BJ (cell line): ENCODE measurements at regions not wholly inside any gene's neighbourhood (a gene's known extent, or its start where the extent isn't known, plus 50 kb on each side); places are given as distances from the start of the nearest gene placed in this dataset.

Experiments
- CTCF ChIA-PET: fragments of 350-600 bp; formaldehyde crosslinking; extraction: SDS; loops from one replicate; lab custom pipeline; 2021; ENCODE audit warnings: antibody characterized with exemption, inconsistent platforms; lab: Yijun Ruan, JAX
- POLR2A ChIA-PET: fragments of 300-600 bp; sonication (Branson Sonifier 250); formaldehyde crosslinking; extraction: SDS; loops from one replicate; lab custom pipeline; 2021; ENCODE audit warnings: antibody characterized with exemption; lab: Charles Lee
- DNase-seq: peaks from one replicate; pipeline ENCODE4 v3.0.0-alpha.2; 2011; ENCODE audit warnings: low read depth
- H3K27me3 ChIP-seq: 2 replicates; pipeline ENCODE4 v1.6.0; 2011; ENCODE audit warnings: low read length; ENCODE audit not compliant: control insufficient read depth, insufficient read depth
- H3K36me3 ChIP-seq: 2 replicates; pipeline ENCODE4 v1.5.1; 2011; ENCODE audit warnings: low read length; ENCODE audit not compliant: control insufficient read depth, insufficient read depth
- H3K4me3 ChIP-seq: 2 replicates; pipeline ENCODE4 v1.5.1; 2011; ENCODE audit warnings: low read depth, mild to moderate bottlenecking, control low read depth, low read length
- CTCF ChIP-seq: IDR thresholded peaks from 2 replicates; pipeline ENCODE4 v1.5.1; 2011; ENCODE audit warnings: low read depth, mild to moderate bottlenecking, control low read depth, inconsistent platforms, low read length, moderate library complexity; ENCODE audit not compliant: insufficient read depth

GRCh38 chr14:27686137-27686536, 1080.5 kb upstream of the FOXG1 start:
- no peak for DNase-seq
- no peaks in the 10 kb centered on the region for H3K36me3 ChIP-seq
- H3K4me3 ChIP-seq = no peak overlapping the region
- ChIA-PET CTCF (no interaction called here), POLR2A (no interaction called here)
- H3K27me3 ChIP-seq = no peaks in the 10 kb centered on the region
- no peak for TF ChIP-seq CTCF

GRCh38 chr14:27688841-27689444, 1077.6 kb upstream of the FOXG1 start:
- H3K27me3 ChIP-seq = no peaks in the 10 kb centered on the region
- DNase-seq = no peak
- CTCF ChIA-PET = no interaction called here
- H3K4me3 ChIP-seq = no peak overlapping the region
- TF ChIP-seq CTCF = no peak
- H3K36me3 ChIP-seq = no peaks in the 10 kb centered on the region
- POLR2A ChIA-PET = no interaction called here

GRCh38 chr14:27712364-27712763, 1054.2 kb upstream of the FOXG1 start:
- TF ChIP-seq CTCF = no peak
- Histone ChIP-seq H3K27me3 (no peaks in the 10 kb centered on the region), H3K36me3 (no peaks in the 10 kb centered on the region), H3K4me3 (no peak overlapping the region)
- CTCF ChIA-PET = no interaction called here
- POLR2A ChIA-PET = no interaction called here
- DNase-seq = no peak

GRCh38 chr14:27715561-27715960, 1051.0 kb upstream of the FOXG1 start:
- H3K36me3 ChIP-seq = no peaks in the 10 kb centered on the region
- ChIA-PET POLR2A (no interaction called here), CTCF (no interaction called here)
- H3K27me3 ChIP-seq = no peaks in the 10 kb centered on the region
- DNase-seq = no peak
- TF ChIP-seq CTCF = no peak
- no peak overlapping the region for H3K4me3 ChIP-seq

GRCh38 chr14:27721760-27722159, 1044.8 kb upstream of the FOXG1 start:
- ChIA-PET CTCF (no interaction called here), POLR2A (no interaction called here)
- Histone ChIP-seq H3K36me3 (no peaks in the 10 kb centered on the region), H3K4me3 (no peak overlapping the region), H3K27me3 (no peaks in the 10 kb centered on the region)
- no peak for TF ChIP-seq CTCF
- DNase-seq = no peak
